SK-N-SH (cell line): ENCODE measurements at regions not wholly inside any gene's neighbourhood (a gene's known extent, or its start where the extent isn't known, plus 50 kb on each side); places are given as distances from the start of the nearest gene placed in this dataset.

ENCODE experiments used
- CTCF ChIA-PET: fragments of 300-600, 350-600 bp; formaldehyde crosslinking; extraction: SDS; loops from one replicate; lab custom pipeline; 2021; lab: Yijun Ruan, JAX
- POLR2A ChIA-PET: fragments of 350-600 bp; sonication (Branson Sonifier 250); formaldehyde crosslinking; extraction: SDS; loops from one replicate; lab custom pipeline; 2020; ENCODE audit warnings: antibody characterized with exemption, inconsistent platforms; lab: Yijun Ruan, JAX
- DNase-seq: peaks from one replicate; pipeline ENCODE4 v3.0.0; 2012
- H2AFZ ChIP-seq: fragments of 200-600 bp; sonication (generic); 2 replicates; pipeline ENCODE4 v1.8.1; 2016; ENCODE audit warnings: antibody characterized with exemption, mild to moderate bottlenecking, low read depth
- H3F3A ChIP-seq: fragments of 200-600 bp; sonication (generic); replicated peaks from 2 replicates; pipeline ENCODE3; 2016; ENCODE audit warnings: antibody characterized with exemption, mild to moderate bottlenecking; ENCODE audit not compliant: insufficient read depth
- H3K27ac ChIP-seq, 2 experiments: fragments of 200-500 bp in 1 of 2; fragments of 200-600 bp in 1 of 2; sonication (Bioruptor generic) in 1 of 2; sonication (generic), shearing (Covaris generic) in 1 of 2; 2 replicates each; pipeline versions ENCODE4 v1.5.1 to v1.6.1; 2014 to 2016; ENCODE audit warnings: low read depth in 2 of 2, inconsistent platforms in 1 of 2, low read length in 1 of 2, mild to moderate bottlenecking in 1 of 2, mixed read lengths in 1 of 2
- H3K27me3 ChIP-seq: fragments of 200-600 bp; sonication (generic), shearing (Covaris generic); 2 replicates; pipeline ENCODE4 v1.6.1; 2016; ENCODE audit warnings: mixed run types; ENCODE audit not compliant: insufficient read depth
- H3K36me3 ChIP-seq, 2 experiments: fragments of 200-500 bp in 1 of 2; fragments of 200-600 bp in 1 of 2; sonication (Bioruptor generic) in 1 of 2; sonication (generic) in 1 of 2; replicated peaks in 1 of 2; 2 replicates each; pipeline versions ENCODE3 to v1.5.1; 2014 to 2016; ENCODE audit warnings: low read length in 1 of 2, mild to moderate bottlenecking in 1 of 2; ENCODE audit not compliant: insufficient read depth in 2 of 2, control insufficient read depth in 1 of 2
- H3K4me1 ChIP-seq, 2 experiments: fragments of 200-500 bp in 1 of 2; fragments of 200-600 bp in 1 of 2; sonication (Bioruptor generic) in 1 of 2; sonication (generic), shearing (Covaris generic) in 1 of 2; 2 replicates each; pipeline versions ENCODE4 v1.5.1 to v1.6.1; 2014 to 2016; ENCODE audit warnings: low read depth in 1 of 2, low read length in 1 of 2, mixed run types in 1 of 2; ENCODE audit not compliant: insufficient read depth in 2 of 2, control insufficient read depth in 1 of 2
- H3K4me2 ChIP-seq: fragments of 200-600 bp; sonication (generic), shearing (Covaris generic); 2 replicates; pipeline ENCODE4 v1.6.1; 2017; ENCODE audit warnings: mixed run types
- H3K4me3 ChIP-seq, 2 experiments: fragments of 200-500 bp in 1 of 2; fragments of 200-600 bp in 1 of 2; sonication (Bioruptor generic) in 1 of 2; sonication (generic), shearing (Covaris generic) in 1 of 2; 2 replicates each; pipeline versions ENCODE4 v1.5.1 to v1.8.1; 2014 to 2016; ENCODE audit warnings: low read depth in 2 of 2, inconsistent platforms in 1 of 2, low read length in 1 of 2, mild to moderate bottlenecking in 1 of 2, mixed read lengths in 1 of 2, moderate library complexity in 1 of 2
- H3K79me2 ChIP-seq: fragments of 200-600 bp; sonication (generic); 2 replicates; pipeline ENCODE4 v1.8.1; 2017; ENCODE audit warnings: mild to moderate bottlenecking; ENCODE audit not compliant: insufficient read depth
- H3K9ac ChIP-seq: fragments of 200-600 bp; sonication (generic); 2 replicates; pipeline ENCODE4 v1.6.1; 2017; ENCODE audit warnings: mixed run types
- H3K9me2 ChIP-seq: fragments of 200-600 bp; sonication (generic); 2 replicates; pipeline ENCODE4 v1.6.1; 2017; ENCODE audit warnings: mixed run types
- H3K9me3 ChIP-seq: fragments of 200-600 bp; sonication (generic); 2 replicates; pipeline ENCODE4 v1.6.1; 2017; ENCODE audit warnings: mixed run types, mild to moderate bottlenecking, moderate library complexity
- H4K20me1 ChIP-seq: fragments of 200-600 bp; sonication (generic); 2 replicates; pipeline ENCODE4 v1.6.1; 2017; ENCODE audit warnings: mild to moderate bottlenecking, mixed run types; ENCODE audit not compliant: insufficient read depth
- EP300 ChIP-seq, 2 experiments: IDR thresholded peaks; 2 replicates each; pipeline versions ENCODE4 v1.4.0 to v1.6.1; 2012; ENCODE audit warnings: borderline replicate concordance in 1 of 2, low read depth in 1 of 2, low read length in 1 of 2
- GATA2 ChIP-seq: sonication (generic); formaldehyde crosslinking; IDR thresholded peaks from 2 replicates; pipeline ENCODE4 v1.5.0; 2020; ENCODE audit warnings: mild to moderate bottlenecking, missing genetic modification reagents
- MEF2A ChIP-seq: IDR thresholded peaks from 2 replicates; pipeline ENCODE4 v1.4.0; 2012; ENCODE audit warnings: low read depth, borderline replicate concordance
- MXI1 ChIP-seq: IDR thresholded peaks from 2 replicates; pipeline ENCODE4 v1.6.1; 2012; ENCODE audit warnings: mild to moderate bottlenecking, low read depth, low read length, improper control_type of control experiment
- NRF1 ChIP-seq: IDR thresholded peaks from 2 replicates; pipeline ENCODE4 v1.6.1; 2012; ENCODE audit warnings: low read depth, mild to moderate bottlenecking, low read length
- POLR2AphosphoS5 ChIP-seq: IDR thresholded peaks from 2 replicates; pipeline ENCODE4 v1.6.1; 2012; ENCODE audit warnings: low read depth, low read length
- RAD21 ChIP-seq: IDR thresholded peaks from 2 replicates; pipeline ENCODE4 v1.6.1; 2012; ENCODE audit warnings: mild to moderate bottlenecking, low read length
- ZBTB33 ChIP-seq: IDR thresholded peaks from 2 replicates; pipeline ENCODE4 v1.4.0; 2012; ENCODE audit warnings: low read depth, borderline replicate concordance
- WGBS: methylation state at CpG from one replicate; pipeline ENCODE4 v1.1.6; 2017; ENCODE audit warnings: low lambda C conversion rate; 5-methylcytosine and 5-hydroxymethylcytosine counted together
- TF ChIP-seq, protein P1 (sequence below): IDR thresholded peaks from 2 replicates; pipeline ENCODE4 v1.4.0; 2012; ENCODE audit warnings: low read depth

DNA sequence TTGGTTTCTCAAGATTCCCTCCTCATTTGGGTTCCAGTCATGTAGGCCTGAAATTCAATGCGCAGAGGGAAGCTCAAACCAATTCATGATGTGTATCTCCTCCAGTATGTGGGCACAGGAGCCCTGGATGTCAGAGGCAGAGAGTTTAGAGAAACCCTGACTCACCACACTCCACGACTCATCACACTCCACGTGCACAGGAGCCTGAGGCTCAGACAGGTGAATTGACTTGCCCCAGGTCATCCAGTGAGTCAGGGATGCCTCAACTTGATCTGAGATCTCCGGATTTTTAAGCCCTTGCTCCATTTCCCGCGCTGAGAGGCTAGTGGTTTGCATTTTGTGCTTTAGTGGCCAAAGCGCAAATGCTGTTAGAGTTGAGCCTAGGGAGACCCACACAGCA is 183.9 kb downstream of the HAPSTR1 start:
- Histone ChIP-seq H3K27ac (no peak overlapping the region), H3K4me1 (no peaks in the 10 kb centered on the region), H3K27me3 (no peaks in the 10 kb centered on the region), H4K20me1 (no peaks in the 10 kb centered on the region), H3K36me3 (no peaks in the 10 kb centered on the region), H3K79me2 (no peaks in the 10 kb centered on the region), H3F3A (no peaks in the 10 kb centered on the region), H3K4me2 (no peak overlapping the region), H3K9me3 (no peaks in the 10 kb centered on the region), H3K9ac (no peak overlapping the region), H3K4me3 (no peak overlapping the region), H3K9me2 (no peaks in the 10 kb centered on the region), H2AFZ (no peak overlapping the region)
- POLR2A ChIA-PET: no interaction called here
- CTCF ChIA-PET: interaction anchor here (1.9 kb wide), 1 partner anchor 16 kb away, joined by 8 read pairs; no protein-coding TSS in a partner anchor
- 27% methylated on average over 7 of the region's 7 CpGs for WGBS
- no peak for TF ChIP-seq MXI1
- no peak for TF ChIP-seq EP300 (IDR thresholded peaks at IDR 0.05; ENCODE audit: borderline replicate concordance in 1 of 2, low read depth in 1 of 2, low read length in 1 of 2)
- TF ChIP-seq, protein P1, sequence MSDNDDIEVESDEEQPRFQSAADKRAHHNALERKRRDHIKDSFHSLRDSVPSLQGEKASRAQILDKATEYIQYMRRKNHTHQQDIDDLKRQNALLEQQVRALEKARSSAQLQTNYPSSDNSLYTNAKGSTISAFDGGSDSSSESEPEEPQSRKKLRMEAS: no peak
- no peak for TF ChIP-seq RAD21
- DNase-seq: no peak

GRCh38 chr16:9275816-9276354 is 184.4 kb downstream of the HAPSTR1 start:
- POLR2A ChIA-PET: no interaction called here
- H4K20me1 ChIP-seq: no peaks in the 10 kb centered on the region
- WGBS: 28% methylated on average over 4 of the region's 4 CpGs
- DNase-seq: no peak
- no peak overlapping the region for H3K27ac ChIP-seq
- TF ChIP-seq POLR2AphosphoS5: no peak
- no peaks in the 10 kb centered on the region for H3K27me3 ChIP-seq
- no peak overlapping the region for H3K4me2 ChIP-seq
- H3K9me3 ChIP-seq: no peaks in the 10 kb centered on the region
- no peaks in the 10 kb centered on the region for H3K9me2 ChIP-seq
- no peak overlapping the region for H3K9ac ChIP-seq
- no peak overlapping the region for H3K4me3 ChIP-seq
- no peak overlapping the region for H2AFZ ChIP-seq
- CTCF ChIA-PET: interaction anchor here (1.9 kb wide), 1 partner anchor 17 kb away, joined by 8 read pairs; no protein-coding TSS in a partner anchor
- H3K79me2 ChIP-seq: no peaks in the 10 kb centered on the region
- no peaks in the 10 kb centered on the region for H3K36me3 ChIP-seq
- H3F3A ChIP-seq: no peaks in the 10 kb centered on the region
- no peaks in the 10 kb centered on the region for H3K4me1 ChIP-seq

- H3K4me1 ChIP-seq: no peaks in the 10 kb centered on the region
- no peak overlapping the region for H2AFZ ChIP-seq
- POLR2A ChIA-PET: no interaction called here
- H3K27ac ChIP-seq: no peak overlapping the region
- H4K20me1 ChIP-seq: no peaks in the 10 kb centered on the region
- H3K9ac ChIP-seq: no peak overlapping the region
- H3K27me3 ChIP-seq: no peaks in the 10 kb centered on the region
- H3K4me2 ChIP-seq: no peak overlapping the region
- H3K36me3 ChIP-seq: no peaks in the 10 kb centered on the region
- H3F3A ChIP-seq: no peaks in the 10 kb centered on the region
- WGBS: 28% methylated on average over 5 of the region's 5 CpGs
- CTCF ChIA-PET: interaction anchor here (1.0 to 1.6 kb wide), 2 partner anchors 21 to 369 kb away, joined by 3 to 5 read pairs; no protein-coding TSS in a partner anchor
- TF ChIP-seq RAD21 (no peak), GATA2 (no peak), MEF2A (no peak), ZBTB33 (no peak), NRF1 (no peak)
- TF ChIP-seq, protein P1: no peak
- TF ChIP-seq, all 33 proteins: peak for 0
- Histone ChIP-seq H3K9me3 (no peaks in the 10 kb centered on the region), H3K9me2 (no peaks in the 10 kb centered on the region), H3K79me2 (no peaks in the 10 kb centered on the region), H3K4me3 (no peak overlapping the region)
- no peak for DNase-seq
Observed at GRCh38 chr16:9279291-9280068, 188.0 kb downstream of the HAPSTR1 start.
